Heart right ventricle (tissue), 16 donors: ENCODE measurements at regions not wholly inside any gene's neighbourhood (a gene's known extent, or its start where the extent isn't known, plus 50 kb on each side); places are given as distances from the start of the nearest gene placed in this dataset.

Experiments used
- ATAC-seq, 8 donors: fragments of 200-7000 bp; cut with Tn5 transposase; one replicate each; pipeline ENCODE4 v1.9.1; 2020; ENCODE audit warnings: mild to moderate bottlenecking in 8 of 8, moderate library complexity in 8 of 8, moderate number of reproducible peaks in 1 of 8
- DNase-seq, 2 donors: peaks; one replicate each; pipeline ENCODE4 v3.0.0-alpha.2; 2020
- H3K27ac ChIP-seq, 10 donors: fragments of 200-600 bp; sonication (generic) in 2 of 10; one replicate each; pipeline versions ENCODE4 v1.5.0 to v1.8.0; 2020 to 2022; ENCODE audit warnings: mild to moderate bottlenecking in 3 of 10
- H3K27me3 ChIP-seq, 7 donors: fragments of 200-600 bp; one replicate each; pipeline ENCODE4 v1.8.0; 2021 to 2022; ENCODE audit warnings: mild to moderate bottlenecking in 2 of 7
- H3K36me3 ChIP-seq, 9 donors: fragments of 200-600 bp; sonication (generic) in 1 of 9; one replicate each; pipeline versions ENCODE4 v1.5.0 to v1.8.0; 2020 to 2022; ENCODE audit warnings: mild to moderate bottlenecking in 2 of 9
- H3K4me1 ChIP-seq, 9 donors: fragments of 200-600 bp; sonication (generic) in 1 of 9; one replicate each; pipeline versions ENCODE4 v1.5.0 to v1.8.0; 2020 to 2022; ENCODE audit warnings: mild to moderate bottlenecking in 4 of 9
- H3K4me3 ChIP-seq, 10 donors: fragments of 200-600 bp; sonication (generic) in 2 of 10; one replicate each; pipeline versions ENCODE4 v1.5.0 to v1.8.0; 2020 to 2022; ENCODE audit warnings: mild to moderate bottlenecking in 7 of 10, moderate library complexity in 2 of 10
- H3K9me3 ChIP-seq, 11 donors: fragments of 200-600 bp in 10 of 11; sonication (generic) in 2 of 11; one replicate each; pipeline versions ENCODE4 v1.5.0 to v1.8.0; 2013 to 2022; ENCODE audit warnings: mild to moderate bottlenecking in 2 of 11, control low read depth in 1 of 11, moderate library complexity in 1 of 11
- CTCF ChIP-seq, 9 donors: fragments of 200-600 bp; sonication (generic) in 2 of 9; IDR thresholded peaks; one replicate each; pipeline versions ENCODE4 v1.5.0 to v1.8.0; 2021 to 2022; ENCODE audit warnings: antibody characterized with exemption in 9 of 9, mild to moderate bottlenecking in 5 of 9, moderate library complexity in 1 of 9
- WGBS, 2 donors: extraction: QIAGEN DNeasy Blood & Tissue Kit; methylation state at CpG; one replicate each; pipeline ENCODE4 v1.1.7; 2013; ENCODE audit warnings: inconsistent platforms in 1 of 2; 5-methylcytosine and 5-hydroxymethylcytosine counted together
- intact Hi-C, 10 donors: fragments of 100-400 bp; cut with DNase I; formaldehyde crosslinking; loops; one replicate each; pipeline versions ENCODE4 v1.11.1 to v1.14.2; 2022
- donor health status: Arrhythmogenic right ventricular cardiomyopathy.
- donor health status: ischemic (EF 13 %, LVEDD 7.1; RV severe dilation, severe dysfunction).
- donor health status: healthy with polysubstance abuse.
- donor health status: DM: no; HTN: yes; CAD: no.
- donor health status: DM: no; HTN: no; CAD: no.
- donor health status: ischemic (EF 25% LVEDD 6.9; RV normal size, moderate dysfunction).
- donor health status: ischemic (EF 25% LVEDD 5.7; RV mildly dilated, moderate dysfunction).
- donor health status: healthy.
- donor health status: DM: yes; HTN: yes; CAD: no.
- donor health status: Ischemic cardiomyopathy.
- donor health status: ischemic (EF 35%, LVEDD 5.7; RV mildly dilated, moderate dysfunction).
- donor health status: nonischemic (EF 11% LVEDD 7.7; RV severe dilation, severe dysfunction).
- donor health status: DM: yes; HTN: yes; CAD: no.
- donor health status: PGD.
- donor health status: ischemic (EF 29% LVEDD 5.4; RV normal size, mild dysfunction).
- donor health status: nonischemic (EF 23%, LVEDD 6.1; RV moderate dilation, normal function).

- intact Hi-C loops = no loop called here
- 99% methylated on average over 2 of the region's 2 CpGs for WGBS, 2 donors
- no peak for ATAC-seq
These were observed 131.1 kb upstream of the SOX4 start for GRCh38 chr6:21462519-21462852.

GRCh38 chr6:21467091-21467490, 126.5 kb upstream of the SOX4 start:
- DNase-seq = no peak
- Histone ChIP-seq H3K4me3 (no peak overlapping the region), H3K36me3 (no peaks in the 10 kb centered on the region), H3K27ac (no peak overlapping the region), H3K27me3 (no peaks in the 10 kb centered on the region), H3K4me1 (no peaks in the 10 kb centered on the region), H3K9me3 (peaks cover 0 to 13% (median 0%) of the 10 kb centered on the region in 11 donors)
- WGBS, 2 donors = 97 to 99% methylated on average over 8 of the region's 8 CpGs
- ATAC-seq = peak in 1 of 8 donors; percentile 30
- TF ChIP-seq CTCF (IDR thresholded peaks at IDR 0.05) = no peak
- intact Hi-C loops = no loop called here

More at GRCh38 chr6:21462519-21462852, 131.1 kb upstream of the SOX4 start:
- DNase-seq = no peak
- no peaks in the 10 kb centered on the region for H3K36me3 ChIP-seq
- no peak overlapping the region for H3K27ac ChIP-seq
- H3K27me3 ChIP-seq = no peaks in the 10 kb centered on the region
- peaks cover 0 to 13% (median 0%) of the 10 kb centered on the region in 11 donors for H3K9me3 ChIP-seq
- H3K4me3 ChIP-seq = no peak overlapping the region
- TF ChIP-seq CTCF (IDR thresholded peaks at IDR 0.05) = no peak
- H3K4me1 ChIP-seq = no peaks in the 10 kb centered on the region

GRCh38 chr6:21468461-21468860, 125.1 kb upstream of the SOX4 start:
- intact Hi-C loops = no loop called here
- 59 to 71% methylated on average over 1 of the region's 1 CpG for WGBS, 2 donors
- TF ChIP-seq CTCF (IDR thresholded peaks at IDR 0.05) = no peak
- Histone ChIP-seq H3K4me1 (no peaks in the 10 kb centered on the region), H3K27ac (no peak overlapping the region), H3K9me3 (peaks cover 0 to 13% (median 0%) of the 10 kb centered on the region in 11 donors), H3K4me3 (no peak overlapping the region), H3K27me3 (no peaks in the 10 kb centered on the region), H3K36me3 (no peaks in the 10 kb centered on the region)
- ATAC-seq (no peak), DNase-seq (no peak)

GRCh38 chr6:21469213-21469612, 124.3 kb upstream of the SOX4 start:
- Histone ChIP-seq H3K4me1 (no peaks in the 10 kb centered on the region), H3K4me3 (no peak overlapping the region), H3K27ac (no peak overlapping the region), H3K36me3 (no peaks in the 10 kb centered on the region), H3K27me3 (no peaks in the 10 kb centered on the region), H3K9me3 (peaks cover 0 to 13% (median 0%) of the 10 kb centered on the region in 11 donors)
- intact Hi-C loops = no loop called here
- no peak for ATAC-seq
- WGBS, 2 donors = 92 to 95% methylated on average over 3 of the region's 3 CpGs
- DNase-seq = no peak
- TF ChIP-seq CTCF (IDR thresholded peaks at IDR 0.05) = no peak

- WGBS, 2 donors = 80 to 81% methylated on average over 4 of the region's 4 CpGs
- Histone ChIP-seq H3K9me3 (no peaks in the 10 kb centered on the region), H3K4me1 (peaks cover 7 to 18% (median 12%) of the 10 kb centered on the region in 9 donors), H3K27me3 (no peaks in the 10 kb centered on the region), H3K4me3 (no peak overlapping the region), H3K27ac (no peak overlapping the region), H3K36me3 (no peaks in the 10 kb centered on the region)
- no peak for TF ChIP-seq CTCF (IDR thresholded peaks at IDR 0.05)
- ATAC-seq = no peak
- DNase-seq = no peak
- intact Hi-C loops = no loop called here
These were observed 117.4 kb upstream of the SOX4 start for GRCh38 chr6:21476112-21476511.
